ENCODE measurements at regions not wholly inside any gene's neighbourhood (a gene's known extent, or its start where the extent isn't known, plus 50 kb on each side); places are given as distances from the start of the nearest gene placed in this dataset.

- no peak for FAIRE-seq
- BruUV-seq (replicated peaks) = no TSS peak
Measured at GRCh38 chr12:126974779-126975178, 1292.2 kb upstream of the TMEM132C start.

GRCh38 chr12:126976579-126976978 is 1290.4 kb upstream of the TMEM132C start:
- no peaks in the 10 kb centered on the region for H3K27me3 ChIP-seq (replicated peaks in 1 of 2; ENCODE audit: control insufficient read depth in 2 of 2, insufficient read depth in 2 of 2, low read length in 1 of 2)
- ChIA-PET RAD21 (ENCODE audit: unreplicated experiment) (no interaction called here), CTCF (interaction anchor here (1.5 kb wide), 1 partner anchor 51 kb away, joined by 5 read pairs; no protein-coding TSS in a partner anchor), POLR2A (no interaction called here), SMC1A (ENCODE audit: uncharacterized antibody, unreplicated experiment) (no interaction called here)
- H2AFZ ChIP-seq (ENCODE audit: control insufficient read depth, low read depth, low read length) = no peak overlapping the region
- H3K4me1 ChIP-seq (ENCODE audit: control insufficient read depth, insufficient read depth, low read length) = no peaks in the 10 kb centered on the region
- no peaks in the 10 kb centered on the region for H3K36me3 ChIP-seq (ENCODE audit: control insufficient read depth in 2 of 2, insufficient read depth in 2 of 2, low read length in 1 of 2)
- DNase-seq (ENCODE audit: low read depth, low spot score) = no peak
- BruUV-seq (replicated peaks) = no TSS peak
- no peak for FAIRE-seq
- 14% methylated on average over 6 of the region's 6 CpGs for WGBS (ENCODE audit: insufficient coverage, insufficient replicate concordance, low lambda C conversion rate, missing lambda C conversion rate)
- no peaks in the 10 kb centered on the region for H3K79me2 ChIP-seq (ENCODE audit: control insufficient read depth, insufficient read depth, low read length)
- no peak overlapping the region for H3K9ac ChIP-seq (ENCODE audit: control insufficient read depth, insufficient read depth, low read length)
- ATAC-seq = no peak
- H3K9me3 ChIP-seq (replicated peaks; ENCODE audit: control insufficient read depth, insufficient read depth, low read length) = no peaks in the 10 kb centered on the region
- in situ Hi-C loops (cut with MboI) = no loop called here
- no peak overlapping the region for H3K27ac ChIP-seq (ENCODE audit: control insufficient read depth, insufficient read depth)
- no peaks in the 10 kb centered on the region for H4K20me1 ChIP-seq (ENCODE audit: control insufficient read depth, insufficient read depth)
- H3K4me2 ChIP-seq (ENCODE audit: control insufficient read depth, insufficient read depth) = no peak overlapping the region
- H3K4me3 ChIP-seq = no peak overlapping the region
- intact Hi-C loops (cut with micrococcal nuclease; ENCODE audit: unreplicated experiment) = no loop called here
- TF ChIP-seq NFYB (IDR thresholded peaks at IDR 0.05; ENCODE audit: insufficient read depth, low read depth, low read length) = no peak
- no peak for TF ChIP-seq EP300 (IDR thresholded peaks at IDR 0.05; ENCODE audit: borderline replicate concordance in 1 of 2, control insufficient read depth in 1 of 2, low read depth in 2 of 2, low read length in 2 of 2)
- no peak for TF ChIP-seq PAX8 (IDR thresholded peaks at IDR 0.05)
- TF ChIP-seq MEF2B (IDR thresholded peaks at IDR 0.05; ENCODE audit: partially characterized antibody, poor library complexity, severe bottlenecking) = no peak
- no peak for TF ChIP-seq LARP7 (IDR thresholded peaks at IDR 0.05)
- no peak for TF ChIP-seq PBX3 (IDR thresholded peaks at IDR 0.05; ENCODE audit: insufficient replicate concordance, low read depth, low read length)
- no peak for TF ChIP-seq PKNOX1 (IDR thresholded peaks at IDR 0.05)
- TF ChIP-seq, protein P1, sequence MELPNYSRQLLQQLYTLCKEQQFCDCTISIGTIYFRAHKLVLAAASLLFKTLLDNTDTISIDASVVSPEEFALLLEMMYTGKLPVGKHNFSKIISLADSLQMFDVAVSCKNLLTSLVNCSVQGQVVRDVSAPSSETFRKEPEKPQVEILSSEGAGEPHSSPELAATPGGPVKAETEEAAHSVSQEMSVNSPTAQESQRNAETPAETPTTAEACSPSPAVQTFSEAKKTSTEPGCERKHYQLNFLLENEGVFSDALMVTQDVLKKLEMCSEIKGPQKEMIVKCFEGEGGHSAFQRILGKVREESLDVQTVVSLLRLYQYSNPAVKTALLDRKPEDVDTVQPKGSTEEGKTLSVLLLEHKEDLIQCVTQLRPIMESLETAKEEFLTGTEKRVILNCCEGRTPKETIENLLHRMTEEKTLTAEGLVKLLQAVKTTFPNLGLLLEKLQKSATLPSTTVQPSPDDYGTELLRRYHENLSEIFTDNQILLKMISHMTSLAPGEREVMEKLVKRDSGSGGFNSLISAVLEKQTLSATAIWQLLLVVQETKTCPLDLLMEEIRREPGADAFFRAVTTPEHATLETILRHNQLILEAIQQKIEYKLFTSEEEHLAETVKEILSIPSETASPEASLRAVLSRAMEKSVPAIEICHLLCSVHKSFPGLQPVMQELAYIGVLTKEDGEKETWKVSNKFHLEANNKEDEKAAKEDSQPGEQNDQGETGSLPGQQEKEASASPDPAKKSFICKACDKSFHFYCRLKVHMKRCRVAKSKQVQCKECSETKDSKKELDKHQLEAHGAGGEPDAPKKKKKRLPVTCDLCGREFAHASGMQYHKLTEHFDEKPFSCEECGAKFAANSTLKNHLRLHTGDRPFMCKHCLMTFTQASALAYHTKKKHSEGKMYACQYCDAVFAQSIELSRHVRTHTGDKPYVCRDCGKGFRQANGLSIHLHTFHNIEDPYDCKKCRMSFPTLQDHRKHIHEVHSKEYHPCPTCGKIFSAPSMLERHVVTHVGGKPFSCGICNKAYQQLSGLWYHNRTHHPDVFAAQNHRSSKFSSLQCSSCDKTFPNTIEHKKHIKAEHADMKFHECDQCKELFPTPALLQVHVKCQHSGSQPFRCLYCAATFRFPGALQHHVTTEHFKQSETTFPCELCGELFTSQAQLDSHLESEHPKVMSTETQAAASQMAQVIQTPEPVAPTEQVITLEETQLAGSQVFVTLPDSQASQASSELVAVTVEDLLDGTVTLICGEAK (IDR thresholded peaks at IDR 0.05; ENCODE audit: borderline replicate concordance) = no peak

More at GRCh38 chr12:126974779-126975178, 1292.2 kb upstream of the TMEM132C start:
- no peak for TF ChIP-seq NFYB (IDR thresholded peaks at IDR 0.05; ENCODE audit: insufficient read depth, low read depth, low read length)
- no peak for TF ChIP-seq IRF4 (IDR thresholded peaks at IDR 0.05; ENCODE audit: low read depth, low read length)
- no peak for TF ChIP-seq CBX5 (IDR thresholded peaks at IDR 0.05; ENCODE audit: low read depth)
- no peak for TF ChIP-seq FOXM1 (IDR thresholded peaks at IDR 0.05; ENCODE audit: low read depth, low read length)
- TF ChIP-seq CHD4 (IDR thresholded peaks at IDR 0.05) = no peak
- no peak for TF ChIP-seq ZNF207 (IDR thresholded peaks at IDR 0.05; ENCODE audit: borderline replicate concordance)
- TF ChIP-seq RBBP5 (conservative IDR thresholded peaks at IDR 0.05) = no peak
- TF ChIP-seq STAT3 (IDR thresholded peaks at IDR 0.05; ENCODE audit: low read depth, low read length) = no peak
- in situ Hi-C loops (cut with MboI) (no loop called here), intact Hi-C loops (cut with micrococcal nuclease; ENCODE audit: unreplicated experiment) (no loop called here)
- Histone ChIP-seq H3K4me3 (no peak overlapping the region), H3K79me2 (ENCODE audit: control insufficient read depth, insufficient read depth, low read length) (no peaks in the 10 kb centered on the region), H3K4me1 (ENCODE audit: control insufficient read depth, insufficient read depth, low read length) (no peaks in the 10 kb centered on the region), H3K36me3 (ENCODE audit: control insufficient read depth in 2 of 2, insufficient read depth in 2 of 2, low read length in 1 of 2) (no peaks in the 10 kb centered on the region), H3K9ac (ENCODE audit: control insufficient read depth, insufficient read depth, low read length) (no peak overlapping the region), H3K9me3 (replicated peaks; ENCODE audit: control insufficient read depth, insufficient read depth, low read length) (no peaks in the 10 kb centered on the region), H3K27me3 (replicated peaks in 1 of 2; ENCODE audit: control insufficient read depth in 2 of 2, insufficient read depth in 2 of 2, low read length in 1 of 2) (no peaks in the 10 kb centered on the region), H3K27ac (ENCODE audit: control insufficient read depth, insufficient read depth) (no peak overlapping the region), H3K4me2 (ENCODE audit: control insufficient read depth, insufficient read depth) (no peak overlapping the region), H4K20me1 (ENCODE audit: control insufficient read depth, insufficient read depth) (no peaks in the 10 kb centered on the region), H2AFZ (ENCODE audit: control insufficient read depth, low read depth, low read length) (no peak overlapping the region)
- DNase-seq (ENCODE audit: low read depth, low spot score) (no peak), ATAC-seq (no peak)
- ChIA-PET SMC1A (ENCODE audit: uncharacterized antibody, unreplicated experiment) (interaction anchor here (0.5 kb wide), 1 partner anchor 54 kb away, joined by 3 read pairs; no protein-coding TSS in a partner anchor), RAD21 (ENCODE audit: unreplicated experiment) (no interaction called here), POLR2A (no interaction called here), CTCF (no interaction called here)
- 49% methylated on average over 3 of the region's 3 CpGs for WGBS (ENCODE audit: insufficient coverage, insufficient replicate concordance, low lambda C conversion rate, missing lambda C conversion rate)
